ENCODE measurements at regions not wholly inside any gene's neighbourhood (a gene's known extent, or its start where the extent isn't known, plus 50 kb on each side); places are given as distances from the start of the nearest gene placed in this dataset.
A peak's percentile ranks its signal among the peaks of the same experiment; 100 is the strongest.

DNA sequence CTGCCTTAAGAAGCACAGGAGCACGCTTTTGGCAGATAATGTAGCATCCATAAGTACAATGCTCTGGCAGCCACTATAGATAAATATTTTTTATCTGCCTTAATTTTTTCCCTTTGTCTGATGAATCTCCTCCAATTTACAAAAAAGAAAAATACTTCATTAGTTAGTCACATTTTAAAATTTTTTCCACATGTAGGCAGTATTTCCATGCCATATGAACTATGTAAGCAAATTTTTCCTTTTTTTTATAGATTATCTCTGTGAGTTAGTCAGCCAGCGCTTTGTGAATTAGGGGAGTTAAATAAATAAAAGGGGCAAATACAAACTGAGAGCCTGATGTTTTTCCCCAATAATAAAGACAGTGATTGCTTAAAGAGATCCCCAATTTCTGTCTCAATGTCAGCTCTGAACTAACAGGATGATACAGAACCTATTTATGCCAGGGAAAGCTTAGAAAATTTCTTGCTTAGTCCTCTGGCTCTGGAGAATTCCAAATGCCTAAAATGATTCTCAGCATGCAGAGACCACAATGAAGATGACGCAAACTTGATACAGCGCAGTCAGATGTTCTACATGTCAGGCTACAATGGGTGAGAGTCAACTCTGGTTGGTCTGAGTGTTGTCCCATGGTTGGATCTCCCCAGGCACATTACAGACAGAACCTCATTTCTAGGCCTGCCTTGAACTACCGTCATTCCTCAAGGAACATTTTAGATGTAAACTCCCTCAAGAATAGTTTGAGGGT lies 390.4 kb upstream of the CDH6 start (continued):
- TF ChIP-seq, protein P1, sequence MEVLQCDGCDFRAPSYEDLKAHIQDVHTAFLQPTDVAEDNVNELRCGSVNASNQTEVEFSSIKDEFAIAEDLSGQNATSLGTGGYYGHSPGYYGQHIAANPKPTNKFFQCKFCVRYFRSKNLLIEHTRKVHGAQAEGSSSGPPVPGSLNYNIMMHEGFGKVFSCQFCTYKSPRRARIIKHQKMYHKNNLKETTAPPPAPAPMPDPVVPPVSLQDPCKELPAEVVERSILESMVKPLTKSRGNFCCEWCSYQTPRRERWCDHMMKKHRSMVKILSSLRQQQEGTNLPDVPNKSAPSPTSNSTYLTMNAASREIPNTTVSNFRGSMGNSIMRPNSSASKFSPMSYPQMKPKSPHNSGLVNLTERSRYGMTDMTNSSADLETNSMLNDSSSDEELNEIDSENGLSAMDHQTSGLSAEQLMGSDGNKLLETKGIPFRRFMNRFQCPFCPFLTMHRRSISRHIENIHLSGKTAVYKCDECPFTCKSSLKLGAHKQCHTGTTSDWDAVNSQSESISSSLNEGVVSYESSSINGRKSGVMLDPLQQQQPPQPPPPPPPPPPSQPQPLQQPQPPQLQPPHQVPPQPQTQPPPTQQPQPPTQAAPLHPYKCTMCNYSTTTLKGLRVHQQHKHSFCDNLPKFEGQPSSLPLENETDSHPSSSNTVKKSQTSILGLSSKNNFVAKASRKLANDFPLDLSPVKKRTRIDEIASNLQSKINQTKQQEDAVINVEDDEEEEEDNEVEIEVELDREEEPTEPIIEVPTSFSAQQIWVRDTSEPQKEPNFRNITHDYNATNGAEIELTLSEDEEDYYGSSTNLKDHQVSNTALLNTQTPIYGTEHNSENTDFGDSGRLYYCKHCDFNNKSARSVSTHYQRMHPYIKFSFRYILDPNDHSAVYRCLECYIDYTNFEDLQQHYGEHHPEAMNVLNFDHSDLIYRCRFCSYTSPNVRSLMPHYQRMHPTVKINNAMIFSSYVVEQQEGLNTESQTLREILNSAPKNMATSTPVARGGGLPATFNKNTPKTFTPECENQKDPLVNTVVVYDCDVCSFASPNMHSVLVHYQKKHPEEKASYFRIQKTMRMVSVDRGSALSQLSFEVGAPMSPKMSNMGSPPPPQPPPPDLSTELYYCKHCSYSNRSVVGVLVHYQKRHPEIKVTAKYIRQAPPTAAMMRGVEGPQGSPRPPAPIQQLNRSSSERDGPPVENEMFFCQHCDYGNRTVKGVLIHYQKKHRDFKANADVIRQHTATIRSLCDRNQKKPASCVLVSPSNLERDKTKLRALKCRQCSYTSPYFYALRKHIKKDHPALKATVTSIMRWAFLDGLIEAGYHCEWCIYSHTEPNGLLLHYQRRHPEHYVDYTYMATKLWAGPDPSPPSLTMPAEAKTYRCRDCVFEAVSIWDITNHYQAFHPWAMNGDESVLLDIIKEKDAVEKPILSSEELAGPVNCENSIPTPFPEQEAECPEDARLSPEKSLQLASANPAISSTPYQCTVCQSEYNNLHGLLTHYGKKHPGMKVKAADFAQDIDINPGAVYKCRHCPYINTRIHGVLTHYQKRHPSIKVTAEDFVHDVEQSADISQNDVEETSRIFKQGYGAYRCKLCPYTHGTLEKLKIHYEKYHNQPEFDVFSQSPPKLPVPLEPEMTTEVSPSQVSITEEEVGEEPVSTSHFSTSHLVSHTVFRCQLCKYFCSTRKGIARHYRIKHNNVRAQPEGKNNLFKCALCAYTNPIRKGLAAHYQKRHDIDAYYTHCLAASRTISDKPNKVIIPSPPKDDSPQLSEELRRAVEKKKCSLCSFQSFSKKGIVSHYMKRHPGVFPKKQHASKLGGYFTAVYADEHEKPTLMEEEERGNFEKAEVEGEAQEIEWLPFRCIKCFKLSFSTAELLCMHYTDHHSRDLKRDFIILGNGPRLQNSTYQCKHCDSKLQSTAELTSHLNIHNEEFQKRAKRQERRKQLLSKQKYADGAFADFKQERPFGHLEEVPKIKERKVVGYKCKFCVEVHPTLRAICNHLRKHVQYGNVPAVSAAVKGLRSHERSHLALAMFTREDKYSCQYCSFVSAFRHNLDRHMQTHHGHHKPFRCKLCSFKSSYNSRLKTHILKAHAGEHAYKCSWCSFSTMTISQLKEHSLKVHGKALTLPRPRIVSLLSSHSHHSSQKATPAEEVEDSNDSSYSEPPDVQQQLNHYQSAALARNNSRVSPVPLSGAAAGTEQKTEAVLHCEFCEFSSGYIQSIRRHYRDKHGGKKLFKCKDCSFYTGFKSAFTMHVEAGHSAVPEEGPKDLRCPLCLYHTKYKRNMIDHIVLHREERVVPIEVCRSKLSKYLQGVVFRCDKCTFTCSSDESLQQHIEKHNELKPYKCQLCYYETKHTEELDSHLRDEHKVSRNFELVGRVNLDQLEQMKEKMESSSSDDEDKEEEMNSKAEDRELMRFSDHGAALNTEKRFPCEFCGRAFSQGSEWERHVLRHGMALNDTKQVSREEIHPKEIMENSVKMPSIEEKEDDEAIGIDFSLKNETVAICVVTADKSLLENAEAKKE (CRISPR knock-in tag; IDR thresholded peaks at IDR 0.05): no peak
- no peak for TF ChIP-seq ZNF331 (CRISPR knock-in tag; IDR thresholded peaks at IDR 0.05; ENCODE audit: low read depth)

DNA sequence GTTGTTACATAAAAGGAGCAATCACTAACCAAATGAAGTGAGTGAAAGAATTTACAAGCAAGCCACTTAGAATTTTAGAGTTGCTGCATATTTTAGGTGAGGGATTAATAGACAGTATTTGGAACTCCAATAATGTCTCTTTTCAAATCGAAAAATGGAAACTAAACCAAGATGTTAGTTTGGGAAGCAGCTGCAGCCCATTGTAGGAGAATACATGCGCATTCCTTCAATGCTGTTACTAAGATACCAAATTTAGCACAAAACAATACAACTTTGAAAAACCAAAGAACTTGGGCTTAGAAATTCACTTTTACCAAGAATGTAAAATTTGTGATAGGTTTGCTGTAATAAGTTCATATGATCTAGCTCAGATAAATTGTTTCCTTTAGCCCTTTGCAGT lies 411.8 kb upstream of the CDH6 start:
- DNase-seq (ENCODE audit: low spot score): peak; percentile 46
- Mint-ChIP-seq H3K27ac (no peak overlapping the region), H3K27me3 (ENCODE audit: insufficient read depth, low read depth, poor library complexity) (peaks cover 7% of the 10 kb centered on the region), H3K36me3 (ENCODE audit: low read depth) (no peaks in the 10 kb centered on the region; the same call in 2 of the 3 replicates), H3K9me3 (peaks cover 5% of the 10 kb centered on the region; the same call in 1 of the 3 replicates), H3K4me3 (no peak overlapping the region), H3K4me1 (peaks cover 8% of the 10 kb centered on the region)
- no peaks in the 10 kb centered on the region for H3K36me3 ChIP-seq (ENCODE audit: insufficient read depth)
- no peaks in the 10 kb centered on the region for H3F3A ChIP-seq (replicated peaks; ENCODE audit: low read depth)
- H3K4me3 ChIP-seq: no peak overlapping the region
- no peak overlapping the region for H2AFZ ChIP-seq
- H3K79me2 ChIP-seq (replicated peaks; ENCODE audit: insufficient read depth): no peaks in the 10 kb centered on the region
- H3K9me2 ChIP-seq (ENCODE audit: insufficient read depth): no peaks in the 10 kb centered on the region
- H3K27me3 ChIP-seq (ENCODE audit: insufficient read depth): no peaks in the 10 kb centered on the region
- no peak overlapping the region for H3K27ac ChIP-seq (ENCODE audit: low read depth)
- no peaks in the 10 kb centered on the region for H4K20me1 ChIP-seq (replicated peaks; ENCODE audit: insufficient read depth)
- no peak overlapping the region for H3K4me2 ChIP-seq
- no peak for ATAC-seq
- no peaks in the 10 kb centered on the region for H3K4me1 ChIP-seq (ENCODE audit: insufficient read depth)
- no peak for TF ChIP-seq JUNB (IDR thresholded peaks at IDR 0.05; ENCODE audit: unreplicated experiment)
- no peak for TF ChIP-seq CREB1 (CRISPR knock-in tag; IDR thresholded peaks at IDR 0.05; ENCODE audit: low read depth)
- TF ChIP-seq, protein P2, sequence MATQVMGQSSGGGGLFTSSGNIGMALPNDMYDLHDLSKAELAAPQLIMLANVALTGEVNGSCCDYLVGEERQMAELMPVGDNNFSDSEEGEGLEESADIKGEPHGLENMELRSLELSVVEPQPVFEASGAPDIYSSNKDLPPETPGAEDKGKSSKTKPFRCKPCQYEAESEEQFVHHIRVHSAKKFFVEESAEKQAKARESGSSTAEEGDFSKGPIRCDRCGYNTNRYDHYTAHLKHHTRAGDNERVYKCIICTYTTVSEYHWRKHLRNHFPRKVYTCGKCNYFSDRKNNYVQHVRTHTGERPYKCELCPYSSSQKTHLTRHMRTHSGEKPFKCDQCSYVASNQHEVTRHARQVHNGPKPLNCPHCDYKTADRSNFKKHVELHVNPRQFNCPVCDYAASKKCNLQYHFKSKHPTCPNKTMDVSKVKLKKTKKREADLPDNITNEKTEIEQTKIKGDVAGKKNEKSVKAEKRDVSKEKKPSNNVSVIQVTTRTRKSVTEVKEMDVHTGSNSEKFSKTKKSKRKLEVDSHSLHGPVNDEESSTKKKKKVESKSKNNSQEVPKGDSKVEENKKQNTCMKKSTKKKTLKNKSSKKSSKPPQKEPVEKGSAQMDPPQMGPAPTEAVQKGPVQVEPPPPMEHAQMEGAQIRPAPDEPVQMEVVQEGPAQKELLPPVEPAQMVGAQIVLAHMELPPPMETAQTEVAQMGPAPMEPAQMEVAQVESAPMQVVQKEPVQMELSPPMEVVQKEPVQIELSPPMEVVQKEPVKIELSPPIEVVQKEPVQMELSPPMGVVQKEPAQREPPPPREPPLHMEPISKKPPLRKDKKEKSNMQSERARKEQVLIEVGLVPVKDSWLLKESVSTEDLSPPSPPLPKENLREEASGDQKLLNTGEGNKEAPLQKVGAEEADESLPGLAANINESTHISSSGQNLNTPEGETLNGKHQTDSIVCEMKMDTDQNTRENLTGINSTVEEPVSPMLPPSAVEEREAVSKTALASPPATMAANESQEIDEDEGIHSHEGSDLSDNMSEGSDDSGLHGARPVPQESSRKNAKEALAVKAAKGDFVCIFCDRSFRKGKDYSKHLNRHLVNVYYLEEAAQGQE (IDR thresholded peaks at IDR 0.05; ENCODE audit: unreplicated experiment): no peak
- TF ChIP-seq, protein P3, sequence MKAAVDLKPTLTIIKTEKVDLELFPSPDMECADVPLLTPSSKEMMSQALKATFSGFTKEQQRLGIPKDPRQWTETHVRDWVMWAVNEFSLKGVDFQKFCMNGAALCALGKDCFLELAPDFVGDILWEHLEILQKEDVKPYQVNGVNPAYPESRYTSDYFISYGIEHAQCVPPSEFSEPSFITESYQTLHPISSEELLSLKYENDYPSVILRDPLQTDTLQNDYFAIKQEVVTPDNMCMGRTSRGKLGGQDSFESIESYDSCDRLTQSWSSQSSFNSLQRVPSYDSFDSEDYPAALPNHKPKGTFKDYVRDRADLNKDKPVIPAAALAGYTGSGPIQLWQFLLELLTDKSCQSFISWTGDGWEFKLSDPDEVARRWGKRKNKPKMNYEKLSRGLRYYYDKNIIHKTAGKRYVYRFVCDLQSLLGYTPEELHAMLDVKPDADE (IDR thresholded peaks at IDR 0.05): no peak
- no peak for TF ChIP-seq ZNF331 (CRISPR knock-in tag; IDR thresholded peaks at IDR 0.05; ENCODE audit: low read depth)
- no peak for TF ChIP-seq EZH2phosphoT487 (IDR thresholded peaks at IDR 0.05; ENCODE audit: unreplicated experiment)
- TF ChIP-seq, protein P4, sequence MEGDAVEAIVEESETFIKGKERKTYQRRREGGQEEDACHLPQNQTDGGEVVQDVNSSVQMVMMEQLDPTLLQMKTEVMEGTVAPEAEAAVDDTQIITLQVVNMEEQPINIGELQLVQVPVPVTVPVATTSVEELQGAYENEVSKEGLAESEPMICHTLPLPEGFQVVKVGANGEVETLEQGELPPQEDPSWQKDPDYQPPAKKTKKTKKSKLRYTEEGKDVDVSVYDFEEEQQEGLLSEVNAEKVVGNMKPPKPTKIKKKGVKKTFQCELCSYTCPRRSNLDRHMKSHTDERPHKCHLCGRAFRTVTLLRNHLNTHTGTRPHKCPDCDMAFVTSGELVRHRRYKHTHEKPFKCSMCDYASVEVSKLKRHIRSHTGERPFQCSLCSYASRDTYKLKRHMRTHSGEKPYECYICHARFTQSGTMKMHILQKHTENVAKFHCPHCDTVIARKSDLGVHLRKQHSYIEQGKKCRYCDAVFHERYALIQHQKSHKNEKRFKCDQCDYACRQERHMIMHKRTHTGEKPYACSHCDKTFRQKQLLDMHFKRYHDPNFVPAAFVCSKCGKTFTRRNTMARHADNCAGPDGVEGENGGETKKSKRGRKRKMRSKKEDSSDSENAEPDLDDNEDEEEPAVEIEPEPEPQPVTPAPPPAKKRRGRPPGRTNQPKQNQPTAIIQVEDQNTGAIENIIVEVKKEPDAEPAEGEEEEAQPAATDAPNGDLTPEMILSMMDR (conservative IDR thresholded peaks at IDR 0.05; ENCODE audit: low read depth in 2 of 2): no peak
- no peak for TF ChIP-seq POLR2AphosphoS5 (IDR thresholded peaks at IDR 0.05; ENCODE audit: low read depth)

All from GM23338 (cell line).